ENCODE measurements at regions not wholly inside any gene's neighbourhood (a gene's known extent, or its start where the extent isn't known, plus 50 kb on each side); places are given as distances from the start of the nearest gene placed in this dataset.
"Not testable (repeated sequence)": the region's sequence is repeated elsewhere in the genome, so short reads cannot be mapped to it uniquely, and the experiment has no call there.

GRCh38 chr16:33913601-33914000 lies 454.2 kb downstream of the TP53TG3F start:
- not testable (repeated sequence) for DNase-seq (ENCODE audit: low read depth, low spot score)

- DNase-seq (ENCODE audit: low read depth, low spot score), result not testable (repeated sequence)
These were observed 461.5 kb downstream of the TP53TG3F start for GRCh38 chr16:33920761-33921545.

GRCh38 chr16:33922914-33923313 lies 463.5 kb downstream of the TP53TG3F start:
- DNase-seq (ENCODE audit: low read depth, low spot score), result not testable (repeated sequence)

- DNase-seq (ENCODE audit: low read depth, low spot score), result not testable (repeated sequence)
These were observed 468.6 kb downstream of the TP53TG3F start for GRCh38 chr16:33928026-33928425.

GRCh38 chr16:33932191-33932590 lies 472.8 kb downstream of the TP53TG3F start:
- DNase-seq (ENCODE audit: low read depth, low spot score), result not testable (repeated sequence)

GRCh38 chr16:33933039-33933438 lies 473.6 kb downstream of the TP53TG3F start:
- DNase-seq (ENCODE audit: low read depth, low spot score), result not testable (repeated sequence)

- not testable (repeated sequence) for DNase-seq (ENCODE audit: low read depth, low spot score)
These were observed 476.4 kb downstream of the TP53TG3F start for GRCh38 chr16:33935766-33936165.

- DNase-seq (ENCODE audit: low read depth, low spot score), result not testable (repeated sequence)
These were observed 478.7 kb downstream of the TP53TG3F start for GRCh38 chr16:33938097-33938496.

GRCh38 chr16:33961536-33961935 lies 502.1 kb downstream of the TP53TG3F start:
- DNase-seq (ENCODE audit: low read depth, low spot score), result not testable (repeated sequence)

GRCh38 chr16:33965534-33965933 lies 506.1 kb downstream of the TP53TG3F start:
- not testable (repeated sequence) for DNase-seq (ENCODE audit: low read depth, low spot score)

- DNase-seq (ENCODE audit: low read depth, low spot score), result not testable (repeated sequence)
These were observed 507.4 kb downstream of the TP53TG3F start for GRCh38 chr16:33966855-33967254.

GRCh38 chr16:33974557-33974956 lies 515.1 kb downstream of the TP53TG3F start:
- not testable (repeated sequence) for DNase-seq (ENCODE audit: low read depth, low spot score)

GRCh38 chr16:33975744-33976143 lies 516.3 kb downstream of the TP53TG3F start:
- DNase-seq (ENCODE audit: low read depth, low spot score), result not testable (repeated sequence)

- DNase-seq (ENCODE audit: low read depth, low spot score), result not testable (repeated sequence)
These were observed 517.1 kb downstream of the TP53TG3F start for GRCh38 chr16:33976521-33976920.

GRCh38 chr16:33978784-33979183 lies 519.4 kb downstream of the TP53TG3F start:
- DNase-seq (ENCODE audit: low read depth, low spot score), result not testable (repeated sequence)

- not testable (repeated sequence) for DNase-seq (ENCODE audit: low read depth, low spot score)
These were observed 520.2 kb downstream of the TP53TG3F start for GRCh38 chr16:33979613-33980012.

- not testable (repeated sequence) for DNase-seq (ENCODE audit: low read depth, low spot score)
These were observed 521.3 kb downstream of the TP53TG3F start for GRCh38 chr16:33980736-33981135.

GRCh38 chr16:33984428-33984827 lies 525.0 kb downstream of the TP53TG3F start:
- DNase-seq (ENCODE audit: low read depth, low spot score), result not testable (repeated sequence)

- not testable (repeated sequence) for DNase-seq (ENCODE audit: low read depth, low spot score)
These were observed 527.1 kb downstream of the TP53TG3F start for GRCh38 chr16:33986521-33986920.

- not testable (repeated sequence) for DNase-seq (ENCODE audit: low read depth, low spot score)
These were observed 528.0 kb downstream of the TP53TG3F start for GRCh38 chr16:33987348-33987963.

GRCh38 chr16:33988012-33988411 lies 528.6 kb downstream of the TP53TG3F start:
- DNase-seq (ENCODE audit: low read depth, low spot score), result not testable (repeated sequence)

GRCh38 chr16:33990488-33990887 lies 531.1 kb downstream of the TP53TG3F start:
- DNase-seq (ENCODE audit: low read depth, low spot score), result not testable (repeated sequence)
